ENCODE measurements at regions not wholly inside any gene's neighbourhood (a gene's known extent, or its start where the extent isn't known, plus 50 kb on each side); places are given as distances from the start of the nearest gene placed in this dataset.

DNA sequence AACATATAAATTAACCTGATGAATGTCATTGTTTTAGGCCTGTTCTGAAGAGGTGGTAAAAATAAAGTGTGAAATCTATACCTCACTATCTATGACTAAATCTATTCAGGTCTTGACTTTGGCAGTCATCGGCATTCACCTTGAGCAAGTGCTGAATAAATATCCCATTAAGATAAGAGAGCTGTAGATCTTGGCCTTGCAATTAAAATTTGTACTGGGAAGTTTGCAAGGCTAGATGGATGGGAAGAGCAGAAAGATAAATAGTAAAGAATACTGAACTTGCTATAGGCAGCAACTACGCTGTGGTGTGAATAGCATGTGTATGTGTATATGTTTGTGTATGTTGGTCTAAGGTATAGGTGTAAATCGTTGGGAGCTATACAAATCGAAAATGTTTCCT lies 325.9 kb upstream of the PRICKLE1 start:
- no TSS peak for BruUV-seq (replicated peaks)
- H3K4me1 ChIP-seq (ENCODE audit: control insufficient read depth in 1 of 2, insufficient read depth in 2 of 2, low read length in 2 of 2) = peaks cover 0 to 3% of the 10 kb centered on the region in 2 experiments; a peak in 1 of 4 replicates
- H3K9me2 ChIP-seq (ENCODE audit: insufficient read depth) = no peaks in the 10 kb centered on the region
- intact Hi-C loops (cut with micrococcal nuclease) = no loop called here
- ChIA-PET RAD21 (ENCODE audit: low non-redundant PET in 1 of 2, low total read pairs in 2 of 2, uncharacterized antibody in 2 of 2, unreplicated experiment in 2 of 2) (no interaction called here), POLR2A (no interaction called here), CTCF (no interaction called here)
- H3K36me3 ChIP-seq (ENCODE audit: control insufficient read depth in 1 of 2, insufficient read depth in 2 of 2, low read length in 2 of 2) = no peaks in the 10 kb centered on the region
- H3K27me3 ChIP-seq (ENCODE audit: insufficient read depth, low read length) = no peaks in the 10 kb centered on the region
- no peaks in the 10 kb centered on the region for H3K9me3 ChIP-seq (ENCODE audit: control insufficient read depth in 1 of 2, insufficient read depth in 1 of 2, low read depth in 1 of 2, low read length in 2 of 2)
- H2AFZ ChIP-seq (ENCODE audit: low read depth, low read length, poor library complexity, severe bottlenecking) = no peak overlapping the region
- H3K4me3 ChIP-seq (replicated peaks in 1 of 2; ENCODE audit: low read depth in 1 of 2, low read length in 2 of 2) = no peak overlapping the region
- H4K20me1 ChIP-seq (ENCODE audit: insufficient read depth) = no peaks in the 10 kb centered on the region
- DNase-seq (ENCODE audit: low read depth, low spot score) (no peak), ATAC-seq (no peak)
- no peaks in the 10 kb centered on the region for H3K79me2 ChIP-seq (ENCODE audit: insufficient read depth, low read length)
- H3K4me2 ChIP-seq (ENCODE audit: low read length) = no peak overlapping the region
- no peak overlapping the region for H3K9ac ChIP-seq (ENCODE audit: low read length)
- TF ChIP-seq YY1 (IDR thresholded peaks at IDR 0.05; ENCODE audit: extremely low read depth, insufficient replicate concordance, low read depth, low read length) (no peak), SP1 (IDR thresholded peaks at IDR 0.05; ENCODE audit: low read depth) (no peak), JUND (IDR thresholded peaks at IDR 0.05) (no peak), SIN3A (IDR thresholded peaks at IDR 0.05; ENCODE audit: low read depth) (no peak), POLR2AphosphoS5 (IDR thresholded peaks at IDR 0.05; ENCODE audit: low read depth, low read length) (no peak), EGR1 (IDR thresholded peaks at IDR 0.05; ENCODE audit: low read depth) (no peak), ZFX (IDR thresholded peaks at IDR 0.05) (no peak), FOSL1 (IDR thresholded peaks at IDR 0.05; ENCODE audit: low read depth) (no peak), SRF (IDR thresholded peaks at IDR 0.05; ENCODE audit: low read depth) (no peak), ELF1 (IDR thresholded peaks at IDR 0.05; ENCODE audit: borderline replicate concordance, low read depth) (no peak), MAX (IDR thresholded peaks at IDR 0.05) (no peak), CEBPB (IDR thresholded peaks at IDR 0.05; ENCODE audit: low read depth) (no peak), ZNF274 (IDR thresholded peaks at IDR 0.05; ENCODE audit: low read depth, low read length) (no peak), EZH2phosphoT487 (IDR thresholded peaks at IDR 0.05; ENCODE audit: borderline replicate concordance) (no peak), RAD21 (IDR thresholded peaks at IDR 0.05; ENCODE audit: low read depth) (no peak), EZH2 (IDR thresholded peaks at IDR 0.05) (no peak), REST (IDR thresholded peaks at IDR 0.05; ENCODE audit: low read depth) (no peak)
- TF ChIP-seq, protein P1, sequence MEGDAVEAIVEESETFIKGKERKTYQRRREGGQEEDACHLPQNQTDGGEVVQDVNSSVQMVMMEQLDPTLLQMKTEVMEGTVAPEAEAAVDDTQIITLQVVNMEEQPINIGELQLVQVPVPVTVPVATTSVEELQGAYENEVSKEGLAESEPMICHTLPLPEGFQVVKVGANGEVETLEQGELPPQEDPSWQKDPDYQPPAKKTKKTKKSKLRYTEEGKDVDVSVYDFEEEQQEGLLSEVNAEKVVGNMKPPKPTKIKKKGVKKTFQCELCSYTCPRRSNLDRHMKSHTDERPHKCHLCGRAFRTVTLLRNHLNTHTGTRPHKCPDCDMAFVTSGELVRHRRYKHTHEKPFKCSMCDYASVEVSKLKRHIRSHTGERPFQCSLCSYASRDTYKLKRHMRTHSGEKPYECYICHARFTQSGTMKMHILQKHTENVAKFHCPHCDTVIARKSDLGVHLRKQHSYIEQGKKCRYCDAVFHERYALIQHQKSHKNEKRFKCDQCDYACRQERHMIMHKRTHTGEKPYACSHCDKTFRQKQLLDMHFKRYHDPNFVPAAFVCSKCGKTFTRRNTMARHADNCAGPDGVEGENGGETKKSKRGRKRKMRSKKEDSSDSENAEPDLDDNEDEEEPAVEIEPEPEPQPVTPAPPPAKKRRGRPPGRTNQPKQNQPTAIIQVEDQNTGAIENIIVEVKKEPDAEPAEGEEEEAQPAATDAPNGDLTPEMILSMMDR (IDR thresholded peaks at IDR 0.05 in 2 of 3, conservative IDR thresholded peaks at IDR 0.05 in 1 of 3; ENCODE audit: borderline replicate concordance in 1 of 3, insufficient read depth in 1 of 3, low read depth in 2 of 3, low read length in 2 of 3) = no peak
- TF ChIP-seq, protein P2, sequence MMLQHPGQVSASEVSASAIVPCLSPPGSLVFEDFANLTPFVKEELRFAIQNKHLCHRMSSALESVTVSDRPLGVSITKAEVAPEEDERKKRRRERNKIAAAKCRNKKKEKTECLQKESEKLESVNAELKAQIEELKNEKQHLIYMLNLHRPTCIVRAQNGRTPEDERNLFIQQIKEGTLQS (IDR thresholded peaks at IDR 0.05) = no peak
- TF ChIP-seq, protein P3, sequence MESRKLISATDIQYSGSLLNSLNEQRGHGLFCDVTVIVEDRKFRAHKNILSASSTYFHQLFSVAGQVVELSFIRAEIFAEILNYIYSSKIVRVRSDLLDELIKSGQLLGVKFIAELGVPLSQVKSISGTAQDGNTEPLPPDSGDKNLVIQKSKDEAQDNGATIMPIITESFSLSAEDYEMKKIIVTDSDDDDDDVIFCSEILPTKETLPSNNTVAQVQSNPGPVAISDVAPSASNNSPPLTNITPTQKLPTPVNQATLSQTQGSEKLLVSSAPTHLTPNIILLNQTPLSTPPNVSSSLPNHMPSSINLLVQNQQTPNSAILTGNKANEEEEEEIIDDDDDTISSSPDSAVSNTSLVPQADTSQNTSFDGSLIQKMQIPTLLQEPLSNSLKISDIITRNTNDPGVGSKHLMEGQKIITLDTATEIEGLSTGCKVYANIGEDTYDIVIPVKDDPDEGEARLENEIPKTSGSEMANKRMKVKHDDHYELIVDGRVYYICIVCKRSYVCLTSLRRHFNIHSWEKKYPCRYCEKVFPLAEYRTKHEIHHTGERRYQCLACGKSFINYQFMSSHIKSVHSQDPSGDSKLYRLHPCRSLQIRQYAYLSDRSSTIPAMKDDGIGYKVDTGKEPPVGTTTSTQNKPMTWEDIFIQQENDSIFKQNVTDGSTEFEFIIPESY (IDR thresholded peaks at IDR 0.05; ENCODE audit: extremely low read depth, insufficient replicate concordance, low read length) = no peak
- no peak overlapping the region for H3K27ac ChIP-seq (ENCODE audit: low read depth, low read length)
